ENCODE measurements at regions not wholly inside any gene's neighbourhood (a gene's known extent, or its start where the extent isn't known, plus 50 kb on each side); places are given as distances from the start of the nearest gene placed in this dataset.

- Histone ChIP-seq H3K9me3 (replicated peaks in 1 of 11) (no peaks in the 10 kb centered on the region), H3K9ac (no peak overlapping the region), H3K27ac (no peak overlapping the region), H3K36me3 (no peaks in the 10 kb centered on the region), H3K4me2 (no peak overlapping the region), H3K27me3 (peaks cover 56 to 100% (median 91%) of the 10 kb centered on the region in 11 experiments), H3K4me1 (no peaks in the 10 kb centered on the region), H3K4me3 (no peak overlapping the region), H4K20me1 (no peaks in the 10 kb centered on the region; a peak in 1 of 22 replicates)
- TF ChIP-seq Cebpa-rat (IDR thresholded peaks at IDR 0.05), result no peak
Measured at GRCh38 chrX:96386981-96387380, 297.7 kb upstream of the DIAPH2 start.

- Histone ChIP-seq H3K4me2 (no peak overlapping the region), H3K4me3 (no peak overlapping the region), H3K36me3 (no peaks in the 10 kb centered on the region), H3K27ac (no peak overlapping the region), H4K20me1 (no peaks in the 10 kb centered on the region; a peak in 1 of 22 replicates), H3K9ac (no peak overlapping the region), H3K9me3 (replicated peaks in 1 of 11) (no peaks in the 10 kb centered on the region), H3K4me1 (no peaks in the 10 kb centered on the region), H3K27me3 (peaks cover 59 to 100% (median 90%) of the 10 kb centered on the region in 11 experiments)
- no peak for TF ChIP-seq Cebpa-rat (IDR thresholded peaks at IDR 0.05)
Measured at GRCh38 chrX:96387801-96388200, 296.8 kb upstream of the DIAPH2 start.

- Histone ChIP-seq H3K4me1 (no peaks in the 10 kb centered on the region), H3K27me3 (peaks cover 63 to 100% (median 90%) of the 10 kb centered on the region in 11 experiments), H3K9me3 (replicated peaks in 1 of 11) (no peaks in the 10 kb centered on the region), H3K9ac (no peak overlapping the region), H3K4me3 (no peak overlapping the region), H4K20me1 (no peaks in the 10 kb centered on the region; a peak in 1 of 22 replicates), H3K4me2 (no peak overlapping the region), H3K27ac (no peak overlapping the region), H3K36me3 (no peaks in the 10 kb centered on the region)
- no peak for TF ChIP-seq Cebpa-rat (IDR thresholded peaks at IDR 0.05)
Measured at GRCh38 chrX:96389281-96390047, 295.2 kb upstream of the DIAPH2 start.

GRCh38 chrX:96394598-96394997 is 290.0 kb upstream of the DIAPH2 start:
- Histone ChIP-seq H4K20me1 (no peaks in the 10 kb centered on the region; a peak in 1 of 22 replicates), H3K27ac (no peak overlapping the region), H3K4me3 (no peak overlapping the region), H3K27me3 (peaks cover 69 to 100% (median 94%) of the 10 kb centered on the region in 11 experiments), H3K36me3 (no peaks in the 10 kb centered on the region), H3K4me1 (no peaks in the 10 kb centered on the region), H3K9me3 (replicated peaks in 1 of 11) (no peaks in the 10 kb centered on the region), H3K9ac (no peak overlapping the region), H3K4me2 (no peak overlapping the region)
- no peak for TF ChIP-seq Cebpa-rat (IDR thresholded peaks at IDR 0.05)

GRCh38 chrX:96403446-96403845 is 281.2 kb upstream of the DIAPH2 start:
- H3K27me3 ChIP-seq, result peaks cover 88 to 100% (median 97%) of the 10 kb centered on the region in 11 experiments

GRCh38 chrX:96405842-96406241 is 278.8 kb upstream of the DIAPH2 start:
- Histone ChIP-seq H3K4me2 (no peak overlapping the region), H3K9ac (no peak overlapping the region), H3K9me3 (replicated peaks in 1 of 11) (no peaks in the 10 kb centered on the region), H3K4me1 (no peaks in the 10 kb centered on the region), H3K27ac (no peak overlapping the region), H4K20me1 (no peaks in the 10 kb centered on the region; a peak in 3 of 22 replicates), H3K27me3 (peaks cover 93 to 100% (median 97%) of the 10 kb centered on the region in 11 experiments), H3K36me3 (no peaks in the 10 kb centered on the region), H3K4me3 (no peak overlapping the region)
- TF ChIP-seq Cebpa-rat (IDR thresholded peaks at IDR 0.05), result no peak

More at GRCh38 chrX:96403446-96403845, 281.2 kb upstream of the DIAPH2 start:
- Histone ChIP-seq H3K9ac (no peak overlapping the region), H3K4me1 (no peaks in the 10 kb centered on the region), H3K4me2 (no peak overlapping the region), H3K36me3 (no peaks in the 10 kb centered on the region), H3K9me3 (replicated peaks in 1 of 11) (no peaks in the 10 kb centered on the region), H4K20me1 (no peaks in the 10 kb centered on the region; a peak in 2 of 22 replicates), H3K4me3 (no peak overlapping the region), H3K27ac (no peak overlapping the region)
- no peak for TF ChIP-seq Cebpa-rat (IDR thresholded peaks at IDR 0.05)

- Histone ChIP-seq H3K4me2 (no peak overlapping the region), H3K27ac (no peak overlapping the region), H3K4me3 (no peak overlapping the region)
Measured at GRCh38 chrX:96407072-96407471, 277.6 kb upstream of the DIAPH2 start.

GRCh38 chrX:96407501-96407900 is 277.1 kb upstream of the DIAPH2 start:
- H3K4me3 ChIP-seq, result no peak overlapping the region
- H3K4me1 ChIP-seq, result no peaks in the 10 kb centered on the region
- no peaks in the 10 kb centered on the region for H3K36me3 ChIP-seq
- no peaks in the 10 kb centered on the region; a peak in 3 of 22 replicates for H4K20me1 ChIP-seq
- H3K27ac ChIP-seq, result no peak overlapping the region
- no peak overlapping the region for H3K4me2 ChIP-seq
- H3K9ac ChIP-seq, result no peak overlapping the region
- H3K9me3 ChIP-seq (replicated peaks in 1 of 11), result no peaks in the 10 kb centered on the region
- peaks cover 87 to 100% (median 97%) of the 10 kb centered on the region in 11 experiments for H3K27me3 ChIP-seq
- TF ChIP-seq Cebpa-rat (IDR thresholded peaks at IDR 0.05), result no peak

More at GRCh38 chrX:96407072-96407471, 277.6 kb upstream of the DIAPH2 start:
- Histone ChIP-seq H3K27me3 (peaks cover 91 to 100% (median 99%) of the 10 kb centered on the region in 11 experiments), H4K20me1 (no peaks in the 10 kb centered on the region; a peak in 3 of 22 replicates), H3K9me3 (replicated peaks in 1 of 11) (no peaks in the 10 kb centered on the region), H3K36me3 (no peaks in the 10 kb centered on the region), H3K9ac (no peak overlapping the region), H3K4me1 (no peaks in the 10 kb centered on the region)
- no peak for TF ChIP-seq Cebpa-rat (IDR thresholded peaks at IDR 0.05)

- Histone ChIP-seq H3K9me3 (replicated peaks in 1 of 11) (no peaks in the 10 kb centered on the region), H4K20me1 (no peaks in the 10 kb centered on the region; a peak in 3 of 22 replicates), H3K27ac (no peak overlapping the region), H3K9ac (no peak overlapping the region), H3K36me3 (no peaks in the 10 kb centered on the region), H3K4me1 (no peaks in the 10 kb centered on the region), H3K27me3 (peaks cover 82 to 100% (median 97%) of the 10 kb centered on the region in 11 experiments), H3K4me2 (no peak overlapping the region), H3K4me3 (no peak overlapping the region)
- TF ChIP-seq Cebpa-rat (IDR thresholded peaks at IDR 0.05), result no peak
Measured at GRCh38 chrX:96407981-96408380, 276.7 kb upstream of the DIAPH2 start.

- no peak for TF ChIP-seq Cebpa-rat (IDR thresholded peaks at IDR 0.05)
- no peaks in the 10 kb centered on the region for H3K9me3 ChIP-seq (replicated peaks in 1 of 11)
- peaks cover 65 to 100% (median 96%) of the 10 kb centered on the region in 11 experiments for H3K27me3 ChIP-seq
- H4K20me1 ChIP-seq, result no peaks in the 10 kb centered on the region; a peak in 2 of 22 replicates
- H3K4me3 ChIP-seq, result no peak overlapping the region
- no peak overlapping the region for H3K9ac ChIP-seq
- H3K4me1 ChIP-seq, result no peaks in the 10 kb centered on the region
- H3K36me3 ChIP-seq, result no peaks in the 10 kb centered on the region
- no peak overlapping the region for H3K27ac ChIP-seq
- no peak overlapping the region for H3K4me2 ChIP-seq
Measured at GRCh38 chrX:96410927-96411326, 273.7 kb upstream of the DIAPH2 start.

Data from BLaER1 treated with 17β-estradiol and CSF1 and Interleukin-3, amounts not matched to agents 10 nM and 100 nM (cell line).